ENCODE measurements at regions not wholly inside any gene's neighbourhood (a gene's known extent, or its start where the extent isn't known, plus 50 kb on each side); places are given as distances from the start of the nearest gene placed in this dataset.

- DNase-seq, result no peak
Measured at GRCh38 chr5:58911270-58911669, 328.4 kb downstream of the RAB3C start.

DNA sequence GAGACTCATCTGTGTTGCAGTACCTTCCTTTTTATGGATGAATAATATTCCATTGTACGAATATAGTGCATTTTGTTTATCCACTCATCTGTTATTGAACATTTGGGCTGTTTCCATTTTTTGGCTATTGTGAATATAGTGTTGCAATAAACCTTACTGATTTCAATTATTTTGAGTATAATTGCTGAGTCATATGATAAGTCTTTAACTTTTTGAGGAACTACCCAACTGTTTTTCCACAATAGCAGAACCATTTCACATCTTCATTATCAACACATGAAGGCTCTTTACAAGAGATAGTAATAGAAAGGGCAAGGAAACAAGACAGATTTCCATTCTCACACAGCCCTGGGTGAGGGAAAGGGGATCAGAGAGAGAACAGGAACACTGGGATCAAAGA, 329.2 kb downstream of the RAB3C start:
- DNase-seq, result peak; percentile 8

- no peak for DNase-seq
Measured at GRCh38 chr5:58913406-58913990, 330.6 kb downstream of the RAB3C start.

DNA sequence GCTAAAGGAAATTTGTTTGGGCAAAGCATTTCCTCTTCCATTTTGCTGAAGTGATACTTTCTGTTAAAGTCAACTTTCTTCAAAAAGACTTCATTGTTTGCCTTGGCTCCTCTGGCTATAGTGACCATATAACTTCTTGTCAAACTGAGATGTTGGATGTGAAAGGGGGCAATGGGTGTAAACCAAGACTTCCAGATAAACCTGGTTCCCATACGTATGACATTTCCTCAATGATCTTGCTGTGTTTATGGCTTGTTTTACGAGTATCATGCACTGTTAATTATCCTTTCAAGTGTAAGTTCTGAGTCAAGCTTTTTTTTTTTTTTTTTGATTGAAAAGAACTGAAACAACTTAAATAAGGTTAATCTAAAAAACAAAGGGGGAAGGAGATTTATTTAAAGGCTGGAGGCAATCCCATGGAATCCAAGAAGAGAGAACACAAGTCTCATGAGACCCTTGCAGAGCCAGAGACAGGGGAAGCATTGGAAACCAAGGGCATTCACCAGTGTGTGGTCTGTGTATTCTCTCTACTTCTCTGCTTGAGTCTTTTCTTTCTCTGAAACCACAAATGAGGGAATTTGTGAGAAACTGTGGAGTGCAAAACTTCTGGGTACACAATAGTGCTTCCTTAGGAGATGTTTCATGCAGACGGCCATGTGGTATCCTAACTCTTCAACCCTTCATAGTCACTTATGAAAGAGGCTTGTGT, 335.3 kb downstream of the RAB3C start:
- DNase-seq, result no peak
